ENCODE measurements at regions not wholly inside any gene's neighbourhood (a gene's known extent, or its start where the extent isn't known, plus 50 kb on each side); places are given as distances from the start of the nearest gene placed in this dataset.

DNA sequence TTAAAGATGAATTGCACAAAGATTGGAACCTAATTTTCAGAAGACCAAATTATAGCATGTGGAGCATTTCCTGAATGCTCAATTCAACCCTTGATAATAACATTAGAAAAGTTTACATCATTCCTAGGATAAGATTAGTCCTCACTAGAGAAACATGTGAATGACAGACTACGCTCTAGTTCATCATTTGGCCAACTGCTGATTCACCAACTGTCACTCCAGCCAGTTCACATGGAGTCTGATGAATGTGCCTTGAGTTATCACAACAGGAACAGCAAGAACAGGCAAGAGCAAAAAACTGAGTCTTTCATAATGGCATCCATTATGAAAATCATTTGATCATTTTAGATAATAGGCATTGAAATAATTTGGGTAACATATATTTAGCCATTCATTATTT, 415.9 kb downstream of the PTPRC start:
- no peak for TF ChIP-seq ZNF146 (tag by site-specific recombination; IDR thresholded peaks at IDR 0.05)
- no peak for TF ChIP-seq ZNF10 (tag by site-specific recombination; IDR thresholded peaks at IDR 0.05)
- no peak for TF ChIP-seq ZBTB17 (tag by site-specific recombination; IDR thresholded peaks at IDR 0.05)
- no peak for TF ChIP-seq REPIN1 (tag by site-specific recombination; IDR thresholded peaks at IDR 0.05; ENCODE audit: low read depth)
- no peak for TF ChIP-seq ZBTB8A (tag by site-specific recombination; IDR thresholded peaks at IDR 0.05)
- no peak for TF ChIP-seq ZNF621 (tag by site-specific recombination; IDR thresholded peaks at IDR 0.05)
- no peak for TF ChIP-seq ZNF792 (tag by site-specific recombination; IDR thresholded peaks at IDR 0.05)
- TF ChIP-seq ZNF585B (tag by site-specific recombination; IDR thresholded peaks at IDR 0.05): no peak
- no peak for TF ChIP-seq ZNF704 (tag by site-specific recombination; IDR thresholded peaks at IDR 0.05)
- TF ChIP-seq, protein P1, sequence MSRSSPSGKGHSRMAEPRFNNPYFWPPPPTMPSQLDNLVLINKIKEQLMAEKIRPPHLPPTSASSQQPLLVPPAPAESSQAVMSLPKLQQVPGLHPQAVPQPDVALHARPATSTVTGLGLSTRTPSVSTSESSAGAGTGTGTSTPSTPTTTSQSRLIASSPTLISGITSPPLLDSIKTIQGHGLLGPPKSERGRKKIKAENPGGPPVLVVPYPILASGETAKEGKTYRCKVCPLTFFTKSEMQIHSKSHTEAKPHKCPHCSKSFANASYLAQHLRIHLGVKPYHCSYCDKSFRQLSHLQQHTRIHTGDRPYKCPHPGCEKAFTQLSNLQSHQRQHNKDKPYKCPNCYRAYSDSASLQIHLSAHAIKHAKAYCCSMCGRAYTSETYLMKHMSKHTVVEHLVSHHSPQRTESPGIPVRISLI (tag by site-specific recombination; IDR thresholded peaks at IDR 0.05): no peak
- no peak for TF ChIP-seq ZNF560 (tag by site-specific recombination; IDR thresholded peaks at IDR 0.05; ENCODE audit: borderline replicate concordance)
- TF ChIP-seq ZNF610 (tag by site-specific recombination; IDR thresholded peaks at IDR 0.05; ENCODE audit: borderline replicate concordance): no peak
- no peak for TF ChIP-seq ZNF223 (tag by site-specific recombination; IDR thresholded peaks at IDR 0.05)
- TF ChIP-seq ZNF221 (tag by site-specific recombination; IDR thresholded peaks at IDR 0.05; ENCODE audit: borderline replicate concordance): no peak
- TF ChIP-seq KLF8 (tag by site-specific recombination; IDR thresholded peaks at IDR 0.05): no peak
- Histone ChIP-seq H3K27ac (ENCODE audit: extremely low read depth, low read depth, low read length) (no peak overlapping the region), H3K9me3 (ENCODE audit: control insufficient read depth, insufficient read depth, low read depth, low read length) (no peaks in the 10 kb centered on the region), H3K4me1 (ENCODE audit: control insufficient read depth, insufficient read depth, low read length) (no peaks in the 10 kb centered on the region), H3K36me3 (ENCODE audit: control insufficient read depth in 2 of 2, insufficient read depth in 1 of 2, low read length in 2 of 2) (no peaks in the 10 kb centered on the region), H3K4me3 (ENCODE audit: low read depth, low read length) (no peak overlapping the region)
- POLR2A ChIA-PET: no interaction called here
- CTCF ChIA-PET: no interaction called here

DNA sequence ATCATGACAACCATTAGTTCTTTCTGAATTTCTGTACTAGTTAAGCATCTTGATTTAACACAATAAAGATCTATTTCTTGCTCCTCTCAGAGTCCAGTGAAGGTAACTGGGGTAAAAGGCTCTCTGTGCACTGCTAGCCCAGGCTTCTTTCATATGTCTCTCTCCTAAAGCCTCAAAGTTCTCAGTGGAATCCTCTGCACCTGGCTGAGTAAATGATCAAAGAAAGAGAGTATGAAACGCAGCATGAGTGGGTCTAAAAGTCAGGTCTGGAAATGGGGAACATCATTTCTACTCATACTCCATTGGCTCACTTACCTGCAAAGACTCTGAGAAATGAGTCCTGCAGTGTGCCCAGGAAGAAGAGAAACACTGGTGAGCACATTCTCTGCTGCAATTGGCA, 418.5 kb downstream of the PTPRC start:
- no peaks in the 10 kb centered on the region for H3K9me3 ChIP-seq (ENCODE audit: control insufficient read depth, insufficient read depth, low read depth, low read length)
- no peak overlapping the region for H3K27ac ChIP-seq (ENCODE audit: extremely low read depth, low read depth, low read length)
- CTCF ChIA-PET: no interaction called here
- H3K4me3 ChIP-seq (ENCODE audit: low read depth, low read length): no peak overlapping the region
- POLR2A ChIA-PET: no interaction called here
- no peaks in the 10 kb centered on the region for H3K36me3 ChIP-seq (ENCODE audit: control insufficient read depth in 2 of 2, insufficient read depth in 1 of 2, low read length in 2 of 2)
- H3K4me1 ChIP-seq (ENCODE audit: control insufficient read depth, insufficient read depth, low read length): no peaks in the 10 kb centered on the region
- TF ChIP-seq ZNF571 (tag by site-specific recombination; IDR thresholded peaks at IDR 0.05) (no peak), OSR2 (tag by site-specific recombination; IDR thresholded peaks at IDR 0.05) (no peak), ZNF223 (tag by site-specific recombination; IDR thresholded peaks at IDR 0.05) (no peak), ZNF433 (tag by site-specific recombination; IDR thresholded peaks at IDR 0.05; ENCODE audit: low read depth) (no peak), ZNF239 (tag by site-specific recombination; IDR thresholded peaks at IDR 0.05) (no peak), ZNF211 (tag by site-specific recombination; IDR thresholded peaks at IDR 0.05; ENCODE audit: low read depth) (no peak), SETDB1 (IDR thresholded peaks at IDR 0.05; ENCODE audit: insufficient read length, low read length) (no peak), ZNF658 (tag by site-specific recombination; IDR thresholded peaks at IDR 0.05) (no peak), OVOL3 (tag by site-specific recombination; IDR thresholded peaks at IDR 0.05) (no peak), ZNF510 (tag by site-specific recombination; IDR thresholded peaks at IDR 0.05; ENCODE audit: insufficient replicate concordance) (no peak), ZNF2 (tag by site-specific recombination; IDR thresholded peaks at IDR 0.05) (no peak), ZBTB11 (tag by site-specific recombination; conservative IDR thresholded peaks at IDR 0.05; ENCODE audit: low read depth) (no peak), ZNF248 (tag by site-specific recombination; IDR thresholded peaks at IDR 0.05) (no peak), TRIM28 (IDR thresholded peaks at IDR 0.05; ENCODE audit: borderline replicate concordance, low read length) (no peak)
- TF ChIP-seq, protein P2, sequence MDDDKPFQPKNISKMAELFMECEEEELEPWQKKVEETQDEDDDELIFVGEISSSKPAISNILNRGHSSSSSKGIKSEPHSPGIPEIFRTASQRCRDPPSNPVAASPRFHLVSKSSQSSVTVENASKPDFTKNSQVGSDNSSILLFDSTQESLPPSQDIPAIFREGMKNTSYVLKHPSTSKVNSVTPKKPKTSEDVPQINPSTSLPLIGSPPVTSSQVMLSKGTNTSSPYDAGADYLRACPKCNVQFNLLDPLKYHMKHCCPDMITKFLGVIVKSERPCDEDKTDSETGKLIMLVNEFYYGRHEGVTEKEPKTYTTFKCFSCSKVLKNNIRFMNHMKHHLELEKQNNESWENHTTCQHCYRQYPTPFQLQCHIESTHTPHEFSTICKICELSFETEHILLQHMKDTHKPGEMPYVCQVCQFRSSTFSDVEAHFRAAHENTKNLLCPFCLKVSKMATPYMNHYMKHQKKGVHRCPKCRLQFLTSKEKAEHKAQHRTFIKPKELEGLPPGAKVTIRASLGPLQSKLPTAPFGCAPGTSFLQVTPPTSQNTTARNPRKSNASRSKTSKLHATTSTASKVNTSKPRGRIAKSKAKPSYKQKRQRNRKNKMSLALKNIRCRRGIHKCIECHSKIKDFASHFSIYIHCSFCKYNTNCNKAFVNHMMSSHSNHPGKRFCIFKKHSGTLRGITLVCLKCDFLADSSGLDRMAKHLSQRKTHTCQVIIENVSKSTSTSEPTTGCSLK (tag by site-specific recombination; IDR thresholded peaks at IDR 0.05): no peak
- TF ChIP-seq, protein P3, sequence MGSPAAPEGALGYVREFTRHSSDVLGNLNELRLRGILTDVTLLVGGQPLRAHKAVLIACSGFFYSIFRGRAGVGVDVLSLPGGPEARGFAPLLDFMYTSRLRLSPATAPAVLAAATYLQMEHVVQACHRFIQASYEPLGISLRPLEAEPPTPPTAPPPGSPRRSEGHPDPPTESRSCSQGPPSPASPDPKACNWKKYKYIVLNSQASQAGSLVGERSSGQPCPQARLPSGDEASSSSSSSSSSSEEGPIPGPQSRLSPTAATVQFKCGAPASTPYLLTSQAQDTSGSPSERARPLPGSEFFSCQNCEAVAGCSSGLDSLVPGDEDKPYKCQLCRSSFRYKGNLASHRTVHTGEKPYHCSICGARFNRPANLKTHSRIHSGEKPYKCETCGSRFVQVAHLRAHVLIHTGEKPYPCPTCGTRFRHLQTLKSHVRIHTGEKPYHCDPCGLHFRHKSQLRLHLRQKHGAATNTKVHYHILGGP (tag by site-specific recombination; IDR thresholded peaks at IDR 0.05): no peak

Data from HEK293 (cell line).